Neural crest cell (in vitro differentiated cells): ENCODE measurements at regions not wholly inside any gene's neighbourhood (a gene's known extent, or its start where the extent isn't known, plus 50 kb on each side); places are given as distances from the start of the nearest gene placed in this dataset.

Source experiments
- DNase-seq: peaks from one replicate; pipeline ENCODE4 v3.0.0; 2021; ENCODE audit warnings: low read depth, mixed read lengths, low spot score
- H3K27ac Mint-ChIP-seq: one replicate; pipeline ENCODE4 v1.8.0; 2021; ENCODE audit warnings: mild to moderate bottlenecking, mixed read lengths; ENCODE audit not compliant: unreplicated experiment
- H3K27me3 Mint-ChIP-seq: 2 replicates; pipeline ENCODE4 v1.8.0; 2021; ENCODE audit warnings: low read depth, mild to moderate bottlenecking, mixed read lengths
- H3K36me3 Mint-ChIP-seq: 2 replicates; pipeline ENCODE4 v1.8.0; 2021; ENCODE audit warnings: low read depth, mild to moderate bottlenecking, mixed read lengths
- H3K4me1 Mint-ChIP-seq: 2 replicates; pipeline ENCODE4 v1.8.0; 2021; ENCODE audit warnings: mixed read lengths
- H3K4me3 Mint-ChIP-seq: one replicate; pipeline ENCODE4 v1.8.0; 2021; ENCODE audit warnings: mild to moderate bottlenecking, mixed read lengths
- H3K9me3 Mint-ChIP-seq: 2 replicates; pipeline ENCODE4 v1.8.0; 2021; ENCODE audit warnings: mixed read lengths
- CTCF ChIP-seq: fragments of 200-600 bp; sonication (generic); conservative IDR thresholded peaks from 2 replicates; pipeline ENCODE4 v1.5.0; 2021; ENCODE audit warnings: antibody characterized with exemption, mild to moderate bottlenecking

- Mint-ChIP-seq H3K27me3 (no peaks in the 10 kb centered on the region), H3K36me3 (no peaks in the 10 kb centered on the region), H3K4me3 (no peak overlapping the region), H3K9me3 (peaks cover 5% of the 10 kb centered on the region), H3K27ac (no peak overlapping the region), H3K4me1 (peaks cover 9% of the 10 kb centered on the region)
- no peak for DNase-seq
- no peak for TF ChIP-seq CTCF
Observed at GRCh38 chr5:61254969-61255555, 77.0 kb upstream of the ZSWIM6 start.

- Mint-ChIP-seq H3K36me3 (no peaks in the 10 kb centered on the region), H3K9me3 (peaks cover 2% of the 10 kb centered on the region), H3K27ac (no peak overlapping the region), H3K4me1 (peaks cover 11% of the 10 kb centered on the region), H3K4me3 (no peak overlapping the region), H3K27me3 (no peaks in the 10 kb centered on the region)
- no peak for DNase-seq
- TF ChIP-seq CTCF = no peak
Observed at GRCh38 chr5:61256474-61256873, 75.6 kb upstream of the ZSWIM6 start.

DNA sequence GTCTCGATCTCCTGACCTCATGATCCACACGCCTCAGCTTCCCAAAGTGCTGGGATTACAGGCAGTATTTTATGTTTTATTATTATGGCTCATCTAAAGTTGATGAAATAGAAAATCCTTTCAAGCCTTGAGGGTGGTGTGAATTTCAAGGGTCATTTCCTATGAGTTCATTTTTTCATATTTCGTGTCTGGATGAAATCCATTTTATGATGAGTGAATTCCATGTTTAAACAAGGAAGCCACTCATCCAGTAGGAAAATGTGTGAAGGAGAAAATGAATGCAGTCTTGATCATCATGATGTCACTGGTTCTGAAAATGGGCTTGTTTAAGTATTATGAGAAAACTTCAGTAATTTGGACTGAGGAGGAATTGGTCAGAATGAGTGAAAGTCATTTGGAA, 74.6 kb upstream of the ZSWIM6 start:
- H3K27me3 Mint-ChIP-seq = no peaks in the 10 kb centered on the region
- no peak for TF ChIP-seq CTCF
- H3K36me3 Mint-ChIP-seq = no peaks in the 10 kb centered on the region
- peaks cover 2% of the 10 kb centered on the region for H3K9me3 Mint-ChIP-seq
- no peak for DNase-seq
- H3K27ac Mint-ChIP-seq = no peak overlapping the region
- peaks cover 14% of the 10 kb centered on the region for H3K4me1 Mint-ChIP-seq
- no peak overlapping the region for H3K4me3 Mint-ChIP-seq

- H3K27ac Mint-ChIP-seq = no peak overlapping the region
- no peak overlapping the region for H3K4me3 Mint-ChIP-seq
- H3K4me1 Mint-ChIP-seq = peaks cover 44% of the 10 kb centered on the region
- no peaks in the 10 kb centered on the region for H3K36me3 Mint-ChIP-seq
- H3K27me3 Mint-ChIP-seq = no peaks in the 10 kb centered on the region
- peaks cover 2% of the 10 kb centered on the region for H3K9me3 Mint-ChIP-seq
- no peak for DNase-seq
- no peak for TF ChIP-seq CTCF
Observed at GRCh38 chr5:61261136-61261535, 70.9 kb upstream of the ZSWIM6 start.

DNA sequence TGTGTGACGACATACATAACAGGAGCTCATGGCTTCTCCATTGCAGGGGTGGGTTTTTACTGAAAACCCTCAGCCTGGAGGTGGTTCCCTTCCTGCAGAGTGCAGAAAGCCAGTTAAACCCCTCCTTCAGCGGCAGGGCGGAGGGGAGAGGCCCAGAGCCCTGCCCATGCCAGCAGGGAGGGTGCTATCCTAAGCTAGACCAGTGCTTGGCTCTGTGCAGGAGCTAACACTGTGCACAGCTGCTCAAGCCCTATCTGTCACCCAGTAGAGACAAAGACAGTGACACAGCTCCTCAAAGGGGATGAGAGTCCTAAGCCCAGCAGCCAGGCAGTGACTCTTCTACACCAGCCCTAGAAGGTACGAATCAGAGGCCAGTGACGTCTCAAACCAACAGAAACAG, 70.0 kb upstream of the ZSWIM6 start:
- H3K4me3 Mint-ChIP-seq = no peak overlapping the region
- no peaks in the 10 kb centered on the region for H3K36me3 Mint-ChIP-seq
- H3K27ac Mint-ChIP-seq = peak overlapping the region; percentile 63
- H3K4me1 Mint-ChIP-seq = peaks cover 49% of the 10 kb centered on the region
- TF ChIP-seq CTCF = no peak
- DNase-seq = no peak
- no peaks in the 10 kb centered on the region for H3K9me3 Mint-ChIP-seq
- no peaks in the 10 kb centered on the region for H3K27me3 Mint-ChIP-seq

DNA sequence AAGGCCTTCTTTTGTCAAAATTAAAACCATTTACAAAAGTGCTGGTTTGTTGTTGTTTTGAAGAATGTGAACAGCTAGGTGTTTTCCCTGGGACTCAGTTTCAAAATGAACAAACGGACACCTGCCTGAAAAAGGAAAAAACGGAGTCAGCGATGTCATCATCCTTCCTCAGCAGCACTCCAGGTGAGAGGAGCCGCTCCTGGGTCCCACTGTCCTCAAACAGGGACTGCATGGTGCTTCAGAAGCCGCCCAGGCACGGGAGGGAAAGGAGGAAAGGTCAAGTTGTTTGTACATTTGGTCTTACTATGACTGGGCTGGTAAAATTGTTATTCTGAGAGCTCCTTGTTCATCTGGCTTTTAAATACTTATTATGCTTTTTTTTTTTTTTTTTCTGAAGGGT, 69.0 kb upstream of the ZSWIM6 start:
- Mint-ChIP-seq H3K27me3 (no peaks in the 10 kb centered on the region), H3K27ac (no peak overlapping the region), H3K4me3 (no peak overlapping the region), H3K9me3 (no peaks in the 10 kb centered on the region), H3K4me1 (peaks cover 51% of the 10 kb centered on the region), H3K36me3 (no peaks in the 10 kb centered on the region)
- DNase-seq = no peak
- TF ChIP-seq CTCF = no peak
